ENCODE measurements at regions not wholly inside any gene's neighbourhood (a gene's known extent, or its start where the extent isn't known, plus 50 kb on each side); places are given as distances from the start of the nearest gene placed in this dataset.

DNA sequence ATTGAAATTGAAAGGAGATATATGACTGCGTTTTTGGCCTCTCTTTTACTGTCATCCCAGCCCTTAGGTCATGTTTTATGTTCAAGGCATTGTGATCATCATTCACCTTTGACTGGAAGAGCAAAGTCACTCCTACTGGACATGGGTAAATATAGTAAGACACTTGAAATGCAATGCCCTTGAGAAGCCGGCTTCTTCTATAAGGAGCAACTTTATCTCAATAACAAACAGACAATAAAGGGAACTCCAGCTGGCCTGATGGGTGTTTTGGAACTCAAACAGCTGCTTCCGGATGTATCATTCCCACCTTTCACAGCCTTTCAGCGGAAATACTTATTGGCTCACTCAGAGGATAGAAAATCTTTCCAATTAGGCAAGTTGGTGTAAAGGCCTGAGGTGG, 65.1 kb upstream of the C4orf54 start:
- intact Hi-C loops (cut with DNase I) = no loop called here
- Histone ChIP-seq H3K4me1 (peaks cover 0 to 6% of the 10 kb centered on the region in 2 donors), H3K36me3 (no peaks in the 10 kb centered on the region), H3K4me3 (no peak overlapping the region), H3K27ac (peak overlapping the region; percentile 7 to 44), H3K9me3 (peaks cover 0 to 5% of the 10 kb centered on the region in 2 donors), H3K27me3 (no peaks in the 10 kb centered on the region)
- DNase-seq = no peak
- TF ChIP-seq, protein P1, sequence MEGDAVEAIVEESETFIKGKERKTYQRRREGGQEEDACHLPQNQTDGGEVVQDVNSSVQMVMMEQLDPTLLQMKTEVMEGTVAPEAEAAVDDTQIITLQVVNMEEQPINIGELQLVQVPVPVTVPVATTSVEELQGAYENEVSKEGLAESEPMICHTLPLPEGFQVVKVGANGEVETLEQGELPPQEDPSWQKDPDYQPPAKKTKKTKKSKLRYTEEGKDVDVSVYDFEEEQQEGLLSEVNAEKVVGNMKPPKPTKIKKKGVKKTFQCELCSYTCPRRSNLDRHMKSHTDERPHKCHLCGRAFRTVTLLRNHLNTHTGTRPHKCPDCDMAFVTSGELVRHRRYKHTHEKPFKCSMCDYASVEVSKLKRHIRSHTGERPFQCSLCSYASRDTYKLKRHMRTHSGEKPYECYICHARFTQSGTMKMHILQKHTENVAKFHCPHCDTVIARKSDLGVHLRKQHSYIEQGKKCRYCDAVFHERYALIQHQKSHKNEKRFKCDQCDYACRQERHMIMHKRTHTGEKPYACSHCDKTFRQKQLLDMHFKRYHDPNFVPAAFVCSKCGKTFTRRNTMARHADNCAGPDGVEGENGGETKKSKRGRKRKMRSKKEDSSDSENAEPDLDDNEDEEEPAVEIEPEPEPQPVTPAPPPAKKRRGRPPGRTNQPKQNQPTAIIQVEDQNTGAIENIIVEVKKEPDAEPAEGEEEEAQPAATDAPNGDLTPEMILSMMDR (IDR thresholded peaks at IDR 0.05) = no peak
- ATAC-seq = peak; percentile 13

DNA sequence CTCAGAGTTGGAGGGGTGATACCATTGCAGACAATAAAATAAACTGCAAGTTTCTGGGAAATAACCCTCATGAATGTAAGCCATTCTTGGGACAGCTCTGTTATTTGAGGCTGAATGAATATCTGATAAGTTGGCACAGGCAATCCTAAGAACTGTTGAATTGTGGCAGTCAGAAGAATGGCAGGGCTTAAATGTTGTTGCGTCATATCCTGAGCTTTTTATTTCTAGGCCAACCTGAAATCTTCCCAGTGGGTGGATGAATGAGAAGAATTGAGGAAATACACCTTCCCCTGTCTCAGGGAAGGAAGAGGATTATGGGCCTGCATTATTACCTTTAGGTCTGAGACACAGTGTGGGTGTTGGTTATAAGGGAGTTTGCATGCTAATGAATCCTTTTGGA, 64.4 kb upstream of the C4orf54 start:
- no peak for ATAC-seq
- no peak overlapping the region for H3K4me3 ChIP-seq

DNA sequence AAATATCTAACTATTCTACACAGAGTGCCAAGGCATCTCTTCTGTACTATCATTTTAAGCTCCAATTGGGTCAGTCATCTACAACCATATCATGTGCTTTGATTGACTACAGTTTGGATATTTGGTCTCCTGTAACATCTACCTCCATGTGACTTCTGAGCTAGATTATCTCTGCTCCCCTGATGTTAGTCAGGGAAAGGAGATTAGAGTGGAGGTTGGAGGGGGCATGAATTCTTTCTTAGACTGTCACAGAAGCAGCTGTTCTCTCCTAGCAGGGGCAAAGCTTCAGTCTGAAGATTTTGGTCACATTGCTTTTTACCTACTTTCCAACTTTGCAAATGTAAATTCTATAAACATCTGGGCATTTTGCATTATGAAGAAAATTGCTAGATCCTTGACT, 62.6 kb upstream of the C4orf54 start:
- Histone ChIP-seq H3K4me1 (peaks cover 0 to 6% of the 10 kb centered on the region in 2 donors), H3K4me3 (no peak overlapping the region), H3K9me3 (no peaks in the 10 kb centered on the region), H3K27me3 (no peaks in the 10 kb centered on the region), H3K27ac (no peak overlapping the region), H3K36me3 (no peaks in the 10 kb centered on the region)
- TF ChIP-seq, protein P1 (IDR thresholded peaks at IDR 0.05) = no peak
- ATAC-seq = no peak
- intact Hi-C loops (cut with DNase I) = no loop called here
- DNase-seq = no peak

More for the DNA sequence above, 64.4 kb upstream of the C4orf54 start:
- Histone ChIP-seq H3K4me1 (peaks cover 0 to 6% of the 10 kb centered on the region in 2 donors), H3K27ac (no peak overlapping the region), H3K27me3 (no peaks in the 10 kb centered on the region), H3K9me3 (no peaks in the 10 kb centered on the region), H3K36me3 (no peaks in the 10 kb centered on the region)
- TF ChIP-seq, protein P1 (IDR thresholded peaks at IDR 0.05) = no peak
- intact Hi-C loops (cut with DNase I) = no loop called here
- DNase-seq = no peak

DNA sequence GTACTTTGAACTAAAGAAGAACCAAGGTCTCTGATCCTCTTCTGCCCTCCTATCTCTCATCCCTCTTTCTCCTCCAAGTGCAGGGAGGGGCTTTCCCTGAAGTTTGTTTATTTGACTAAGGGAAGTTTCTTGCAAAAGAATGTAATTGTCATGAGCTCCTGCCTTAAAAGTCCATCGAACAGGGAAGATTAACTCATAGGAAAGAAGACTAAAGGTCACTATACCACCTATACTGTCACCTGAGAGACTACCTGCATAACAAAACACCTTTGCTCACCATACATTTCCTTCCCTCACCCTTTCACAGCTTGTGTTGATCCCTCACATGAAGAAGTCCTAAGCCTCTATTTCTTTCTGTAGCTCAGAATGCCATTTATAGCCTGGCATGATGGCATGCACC, 59.4 kb upstream of the C4orf54 start:
- TF ChIP-seq, protein P1 (IDR thresholded peaks at IDR 0.05) = no peak
- intact Hi-C loops (cut with DNase I) = no loop called here
- H3K4me1 ChIP-seq = no peaks in the 10 kb centered on the region
- no peak for ATAC-seq
- H3K4me3 ChIP-seq = no peak overlapping the region
- H3K27ac ChIP-seq = no peak overlapping the region
- H3K27me3 ChIP-seq = no peaks in the 10 kb centered on the region
- H3K36me3 ChIP-seq = no peaks in the 10 kb centered on the region
- no peak for DNase-seq
- no peaks in the 10 kb centered on the region for H3K9me3 ChIP-seq

DNA sequence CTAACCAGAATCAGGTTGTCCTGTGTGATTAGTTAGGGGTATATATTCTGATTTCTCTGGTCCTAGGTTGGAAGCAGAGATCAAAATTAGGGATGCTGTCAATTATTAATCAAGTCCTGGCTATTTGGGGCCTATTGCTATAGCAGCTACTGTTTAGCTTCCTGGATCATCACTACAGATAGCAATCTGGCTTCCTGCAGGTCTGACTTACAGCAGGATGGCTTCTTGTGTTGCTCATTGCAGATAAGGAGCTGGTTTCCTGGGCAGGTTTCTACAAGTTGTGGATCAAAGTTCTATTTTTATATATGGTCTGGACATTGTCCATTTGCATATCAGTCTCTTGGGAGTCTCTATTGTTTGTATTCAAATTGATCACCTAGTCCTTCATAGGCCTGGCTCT, 57.7 kb upstream of the C4orf54 start:
- peak overlapping the region; percentile 30 to 59 for H3K27ac ChIP-seq
- no peaks in the 10 kb centered on the region for H3K9me3 ChIP-seq
- DNase-seq (no peak), ATAC-seq (no peak)
- intact Hi-C loops (cut with DNase I) = no loop called here
- H3K36me3 ChIP-seq = no peaks in the 10 kb centered on the region
- TF ChIP-seq, protein P1 (IDR thresholded peaks at IDR 0.05) = no peak
- H3K4me3 ChIP-seq = no peak overlapping the region
- no peaks in the 10 kb centered on the region for H3K27me3 ChIP-seq
- no peaks in the 10 kb centered on the region for H3K4me1 ChIP-seq

Measured in left lung (tissue), 4 donors.